OCI-LY3 (cell line): ENCODE measurements at regions not wholly inside any gene's neighbourhood (a gene's known extent, or its start where the extent isn't known, plus 50 kb on each side); places are given as distances from the start of the nearest gene placed in this dataset.

ENCODE experiments used
- CTCF ChIP-seq: fragments of 200-600, 300-600 bp; sonication (generic); IDR thresholded peaks from 2 replicates; pipeline ENCODE4 v1.5.1; 2014; ENCODE audit warnings: antibody characterized with exemption, low read length, low read depth
- EZH2phosphoT487 ChIP-seq: fragments of 200-600 bp; shearing (Covaris generic); IDR thresholded peaks from 2 replicates; pipeline ENCODE4 v1.6.1; 2018; ENCODE audit warnings: antibody characterized with exemption, mixed run types, low read depth

DNA sequence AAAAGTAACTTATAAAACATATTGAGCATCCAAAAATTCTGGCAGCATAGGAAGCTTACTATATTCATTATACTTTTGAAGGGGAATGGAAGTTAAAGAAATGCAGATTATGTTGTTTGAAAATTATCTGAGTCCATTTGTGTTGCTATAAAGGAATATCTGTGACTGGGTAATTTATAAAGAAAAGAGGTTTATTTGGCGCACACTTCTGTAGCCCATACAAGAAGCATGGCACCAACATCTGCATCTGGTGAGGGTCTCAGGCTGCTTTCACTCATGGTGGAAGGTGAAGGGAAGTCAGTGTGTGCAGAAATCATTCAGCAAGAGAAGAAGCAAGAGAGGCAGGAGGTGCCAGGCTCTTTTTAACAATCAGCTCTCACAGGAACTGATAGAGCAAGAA lies 55.5 kb upstream of the BACH1 start:
- TF ChIP-seq CTCF (no peak), EZH2phosphoT487 (no peak)
